Gastroesophageal sphincter (tissue), 4 donors: ENCODE measurements at regions not wholly inside any gene's neighbourhood (a gene's known extent, or its start where the extent isn't known, plus 50 kb on each side); places are given as distances from the start of the nearest gene placed in this dataset.

Source experiments
- ATAC-seq: fragments of 150-250 bp; one replicate; pipeline ENCODE4 v1.9.1; 2016; ENCODE audit warnings: mild to moderate bottlenecking, moderate library complexity
- H3K27ac ChIP-seq, 4 donors: fragments of 200-600 bp; sonication (generic) in 3 of 4; 1 replicate in 3 of 4; 2 replicates in 1 of 4; pipeline ENCODE4 v1.5.1; 2016 to 2019
- H3K27me3 ChIP-seq: fragments of 200-600 bp; sonication (generic); one replicate; pipeline ENCODE4 v1.5.1; 2019
- H3K36me3 ChIP-seq, 2 donors: fragments of 200-600 bp; sonication (generic); one replicate each; pipeline ENCODE4 v1.5.1; 2019; ENCODE audit warnings: control low read depth in 1 of 2
- H3K4me1 ChIP-seq, 3 donors: fragments of 200-600 bp; sonication (generic); 1 replicate in 2 of 3; 2 replicates in 1 of 3; pipeline ENCODE4 v1.5.1; 2016 to 2019; ENCODE audit warnings: control low read depth in 2 of 3
- H3K4me3 ChIP-seq, 2 donors: fragments of 200-600 bp; sonication (generic); one replicate each; pipeline ENCODE4 v1.5.1; 2019; ENCODE audit warnings: mild to moderate bottlenecking in 1 of 2, moderate library complexity in 1 of 2
- H3K9me3 ChIP-seq, 3 donors: fragments of 200-600 bp; sonication (generic); one replicate each; pipeline ENCODE4 v1.5.1; 2017 to 2019; ENCODE audit warnings: control low read depth in 2 of 3
- EP300 ChIP-seq: sonication (generic); formaldehyde crosslinking; IDR thresholded peaks from one replicate; pipeline ENCODE4 v1.6.1; 2017; ENCODE audit warnings: antibody characterized with exemption, mild to moderate bottlenecking
- POLR2A ChIP-seq, 2 donors: fragments of 450-650 bp; IDR thresholded peaks; one replicate each; pipeline ENCODE4 v1.6.1; 2017; ENCODE audit warnings: antibody characterized with exemption in 2 of 2, mild to moderate bottlenecking in 2 of 2, moderate library complexity in 1 of 2
- POLR2AphosphoS5 ChIP-seq: sonication (generic); formaldehyde crosslinking; IDR thresholded peaks from one replicate; pipeline ENCODE4 v1.6.1; 2017; ENCODE audit warnings: antibody characterized with exemption
- WGBS, 2 donors: methylation state at CpG; one replicate each; pipeline ENCODE4 v1.1.5; 2018; ENCODE audit warnings: low coverage in 1 of 2; 5-methylcytosine and 5-hydroxymethylcytosine counted together
- TF ChIP-seq, protein P1 (sequence below), 4 experiments: fragments of 200-600 bp in 2 of 4; fragments of 450-650 bp in 2 of 4; sonication (generic) in 1 of 4; IDR thresholded peaks; one replicate each; pipeline ENCODE4 v1.5.1; 2017 to 2019; ENCODE audit warnings: antibody characterized with exemption in 4 of 4, mild to moderate bottlenecking in 2 of 4, moderate library complexity in 2 of 4

DNA sequence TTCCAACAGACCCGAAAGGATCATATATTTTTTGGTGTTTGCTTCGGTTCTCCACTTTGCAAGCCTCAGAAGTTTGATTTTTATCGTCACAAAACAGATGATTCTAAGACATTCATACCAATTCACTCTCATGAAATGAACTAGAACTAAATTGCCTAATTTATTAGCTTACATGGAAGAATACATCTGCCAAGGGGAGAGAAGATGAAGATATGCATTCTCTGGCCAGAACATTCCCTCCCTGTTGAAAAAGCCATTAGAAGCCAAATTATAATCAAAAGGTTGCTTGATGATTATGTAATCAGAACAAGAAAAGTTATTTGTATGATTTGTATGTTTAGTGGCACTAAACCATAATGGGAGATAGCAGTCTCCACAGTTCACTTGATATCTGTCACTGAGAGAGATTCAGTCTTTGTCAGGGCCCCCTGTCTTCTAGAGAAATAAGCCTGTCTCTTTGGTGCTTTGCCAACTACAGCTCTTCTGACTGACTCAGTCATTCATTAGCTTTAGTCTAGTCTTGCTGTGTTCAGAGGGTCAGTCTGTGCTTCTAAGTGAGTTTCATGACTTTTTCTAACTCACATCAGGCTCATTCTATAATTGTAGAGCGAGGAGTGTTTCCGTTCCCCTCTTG is 95.3 kb upstream of the GNAI1 start:
- Histone ChIP-seq H3K4me1 (no peaks in the 10 kb centered on the region), H3K27me3 (no peaks in the 10 kb centered on the region), H3K9me3 (no peaks in the 10 kb centered on the region), H3K27ac (no peak overlapping the region), H3K4me3 (no peak overlapping the region), H3K36me3 (no peaks in the 10 kb centered on the region)
- WGBS, 2 donors, result 66 to 74% methylated on average over 5 of the region's 5 CpGs
- no peak for ATAC-seq
- TF ChIP-seq EP300, result no peak

DNA sequence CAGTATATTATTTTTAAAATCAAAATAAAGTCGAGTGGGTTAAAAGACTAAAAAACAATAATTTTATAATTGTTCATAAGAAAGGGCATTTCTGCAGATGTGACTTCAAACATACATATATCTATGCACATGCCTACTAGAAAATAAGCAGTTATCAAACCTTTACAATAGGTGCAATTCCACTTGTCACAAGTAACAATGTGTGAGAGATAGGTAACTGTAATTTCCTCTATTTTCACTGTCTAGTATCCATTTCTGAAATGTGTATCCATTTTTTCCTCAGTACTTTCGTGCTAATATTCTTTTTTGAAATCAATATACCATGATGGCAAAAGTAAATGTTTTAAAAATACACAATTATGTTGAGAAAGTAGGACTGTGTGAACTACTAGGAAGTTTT is 96.9 kb upstream of the GNAI1 start:
- no peaks in the 10 kb centered on the region for H3K36me3 ChIP-seq
- no peaks in the 10 kb centered on the region for H3K4me1 ChIP-seq
- H3K27me3 ChIP-seq, result no peaks in the 10 kb centered on the region
- H3K4me3 ChIP-seq, result no peak overlapping the region
- no peaks in the 10 kb centered on the region for H3K9me3 ChIP-seq
- no peak for ATAC-seq
- 57 to 78% methylated on average over 2 of the region's 2 CpGs for WGBS, 2 donors
- H3K27ac ChIP-seq, result no peak overlapping the region
- TF ChIP-seq POLR2AphosphoS5 (no peak), EP300 (no peak), POLR2A (IDR thresholded peaks at IDR 0.05) (no peak)
- TF ChIP-seq, protein P1, sequence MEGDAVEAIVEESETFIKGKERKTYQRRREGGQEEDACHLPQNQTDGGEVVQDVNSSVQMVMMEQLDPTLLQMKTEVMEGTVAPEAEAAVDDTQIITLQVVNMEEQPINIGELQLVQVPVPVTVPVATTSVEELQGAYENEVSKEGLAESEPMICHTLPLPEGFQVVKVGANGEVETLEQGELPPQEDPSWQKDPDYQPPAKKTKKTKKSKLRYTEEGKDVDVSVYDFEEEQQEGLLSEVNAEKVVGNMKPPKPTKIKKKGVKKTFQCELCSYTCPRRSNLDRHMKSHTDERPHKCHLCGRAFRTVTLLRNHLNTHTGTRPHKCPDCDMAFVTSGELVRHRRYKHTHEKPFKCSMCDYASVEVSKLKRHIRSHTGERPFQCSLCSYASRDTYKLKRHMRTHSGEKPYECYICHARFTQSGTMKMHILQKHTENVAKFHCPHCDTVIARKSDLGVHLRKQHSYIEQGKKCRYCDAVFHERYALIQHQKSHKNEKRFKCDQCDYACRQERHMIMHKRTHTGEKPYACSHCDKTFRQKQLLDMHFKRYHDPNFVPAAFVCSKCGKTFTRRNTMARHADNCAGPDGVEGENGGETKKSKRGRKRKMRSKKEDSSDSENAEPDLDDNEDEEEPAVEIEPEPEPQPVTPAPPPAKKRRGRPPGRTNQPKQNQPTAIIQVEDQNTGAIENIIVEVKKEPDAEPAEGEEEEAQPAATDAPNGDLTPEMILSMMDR (IDR thresholded peaks at IDR 0.05), result no peak

DNA sequence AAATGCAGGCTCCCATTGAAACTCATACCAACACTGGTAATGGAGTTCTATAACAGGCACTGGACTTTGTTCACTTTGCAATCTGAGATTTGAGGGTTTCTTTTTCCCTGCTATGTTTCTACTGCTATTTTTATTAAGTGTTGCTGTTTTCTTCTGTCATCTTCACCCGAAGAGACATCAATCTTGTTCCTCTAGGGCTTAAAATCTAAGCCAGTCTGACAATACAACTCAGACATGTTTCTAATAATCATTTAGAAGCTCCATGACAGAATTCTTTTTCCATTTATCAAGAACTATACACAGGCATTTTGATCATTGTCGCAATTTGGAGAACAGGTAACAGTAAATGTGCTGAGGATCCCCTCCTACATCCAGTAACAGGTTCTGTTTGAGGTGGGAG is 98.5 kb upstream of the GNAI1 start:
- H3K27me3 ChIP-seq, result no peaks in the 10 kb centered on the region
- no peaks in the 10 kb centered on the region for H3K36me3 ChIP-seq
- no peak for ATAC-seq
- H3K4me1 ChIP-seq, result no peaks in the 10 kb centered on the region
- H3K27ac ChIP-seq, result no peak overlapping the region
- H3K9me3 ChIP-seq, result no peaks in the 10 kb centered on the region
- 13 to 51% methylated on average over 1 to 2 of the region's 2 CpGs for WGBS, 2 donors
- H3K4me3 ChIP-seq, result no peak overlapping the region
- TF ChIP-seq, protein P1 (IDR thresholded peaks at IDR 0.05), result no peak
- no peak for TF ChIP-seq POLR2AphosphoS5

DNA sequence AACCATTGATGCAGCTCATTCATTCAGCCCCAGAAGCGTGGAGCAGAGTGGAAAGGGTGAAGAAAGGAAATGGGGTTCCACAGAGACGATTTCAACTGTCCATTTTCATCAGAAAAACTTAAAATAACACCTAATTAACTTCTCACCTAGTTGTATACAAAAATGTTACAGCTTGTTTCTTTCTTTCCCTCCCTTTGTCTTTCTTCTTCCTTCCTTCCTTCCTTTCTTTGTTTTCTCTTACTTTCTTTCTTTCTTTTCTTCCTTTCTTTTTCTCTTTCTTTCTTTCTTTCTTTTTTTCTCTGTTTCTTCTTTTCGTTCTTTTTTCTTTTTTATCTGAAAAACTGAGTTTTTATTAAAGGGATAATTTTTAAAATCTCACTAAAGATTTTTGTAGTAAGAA is 105.9 kb upstream of the GNAI1 start:
- WGBS, 2 donors, result 65 to 71% methylated on average over 3 of the region's 3 CpGs
- TF ChIP-seq POLR2AphosphoS5 (no peak), POLR2A (IDR thresholded peaks at IDR 0.05) (no peak), EP300 (no peak)
- TF ChIP-seq, protein P1 (IDR thresholded peaks at IDR 0.05), result no peak
- H3K27me3 ChIP-seq, result no peaks in the 10 kb centered on the region
- no peak overlapping the region for H3K4me3 ChIP-seq
- no peaks in the 10 kb centered on the region for H3K4me1 ChIP-seq
- no peaks in the 10 kb centered on the region for H3K36me3 ChIP-seq
- no peak for ATAC-seq
- H3K9me3 ChIP-seq, result no peaks in the 10 kb centered on the region
- no peak overlapping the region for H3K27ac ChIP-seq

DNA sequence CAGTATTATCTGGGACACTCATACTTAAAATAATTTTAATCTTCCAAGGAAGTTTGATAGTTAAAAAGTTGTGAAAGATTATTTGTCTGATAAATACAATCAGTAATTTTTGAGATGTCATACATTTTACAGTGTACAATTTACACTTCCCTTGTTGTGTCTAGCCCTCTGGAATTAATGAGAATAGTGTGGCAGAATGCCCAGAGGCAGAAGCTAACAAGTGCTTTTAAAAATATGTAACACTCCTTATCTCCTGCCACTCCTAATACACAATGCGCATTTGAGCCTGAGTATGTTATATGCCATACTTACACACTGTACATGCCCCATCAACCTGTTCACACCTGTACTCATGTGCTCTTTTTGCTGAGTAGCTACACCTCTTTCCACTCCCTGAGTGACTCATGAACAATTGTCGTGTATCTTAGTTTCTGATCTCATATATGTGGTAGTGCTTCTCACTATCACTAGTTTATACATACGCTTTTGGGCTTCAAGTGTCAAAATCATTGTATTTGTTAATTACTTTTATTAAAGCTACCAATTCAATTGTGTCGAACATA is 106.9 kb upstream of the GNAI1 start:
- H3K27me3 ChIP-seq, result no peaks in the 10 kb centered on the region
- H3K27ac ChIP-seq, result no peak overlapping the region
- WGBS, 2 donors, result 76 to 78% methylated on average over 3 to 4 of the region's 4 CpGs
- peaks cover 0 to under 1% (median 0%) of the 10 kb centered on the region in 3 donors for H3K9me3 ChIP-seq
- H3K4me1 ChIP-seq, result no peaks in the 10 kb centered on the region
- no peak for TF ChIP-seq POLR2A (IDR thresholded peaks at IDR 0.05)
- TF ChIP-seq EP300, result no peak
- TF ChIP-seq POLR2AphosphoS5, result no peak
- TF ChIP-seq, protein P1 (IDR thresholded peaks at IDR 0.05), result no peak
- ATAC-seq, result no peak
- H3K4me3 ChIP-seq, result no peak overlapping the region
- no peaks in the 10 kb centered on the region for H3K36me3 ChIP-seq
